NOMO-1 treated with dmso at 0.1 percent for 144 hours (cell line): ENCODE measurements at regions not wholly inside any gene's neighbourhood (a gene's known extent, or its start where the extent isn't known, plus 50 kb on each side); places are given as distances from the start of the nearest gene placed in this dataset.
"Not testable (repeated sequence)": the region's sequence is repeated elsewhere in the genome, so short reads cannot be mapped to it uniquely, and the experiment has no call there.

Source experiments
- DNase-seq: peaks from one replicate; lab custom pipeline; 2025; ENCODE audit not compliant: unreplicated experiment; lab: John Stamatoyannopoulos, UW

DNA sequence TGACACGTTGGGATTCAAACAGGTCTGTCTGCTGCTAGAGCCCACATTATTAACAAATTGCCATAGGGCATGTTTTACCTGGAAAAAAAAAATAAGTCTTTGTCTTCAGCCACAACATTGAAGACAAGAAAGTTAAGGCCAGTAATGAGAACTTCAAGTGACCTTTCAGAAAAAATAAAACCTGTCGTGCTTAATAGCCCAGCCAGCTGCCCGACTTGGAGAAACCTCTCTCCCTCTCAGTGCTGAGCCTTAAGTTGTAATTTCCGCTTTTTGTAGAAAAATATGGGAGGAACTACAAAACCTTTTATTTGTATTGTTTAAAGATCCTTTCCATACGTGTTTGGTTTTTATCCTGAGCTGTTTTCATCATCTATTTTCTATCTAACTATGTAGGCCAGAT is 454.3 kb upstream of the SLITRK6 start:
- not testable (repeated sequence) for DNase-seq

DNA sequence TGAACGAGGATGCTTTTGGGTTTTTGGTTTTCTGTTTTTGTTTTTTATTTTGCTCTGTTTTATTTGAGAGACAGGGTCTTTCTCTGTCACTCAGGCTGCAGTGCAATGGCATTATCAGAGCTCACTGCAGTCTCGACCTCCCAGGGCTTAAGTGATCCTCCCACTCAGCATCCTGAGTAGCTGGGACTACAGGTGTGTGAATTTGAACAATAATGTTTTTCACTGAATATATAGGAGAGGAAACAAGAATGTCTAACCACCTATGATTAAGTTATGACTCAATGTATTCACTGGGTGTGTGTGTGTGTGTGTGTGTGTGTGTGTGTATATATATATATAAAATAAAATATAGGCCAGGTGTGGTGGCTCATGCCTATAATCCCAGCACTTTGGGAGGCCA is 456.6 kb upstream of the SLITRK6 start:
- not testable (repeated sequence) for DNase-seq

DNA sequence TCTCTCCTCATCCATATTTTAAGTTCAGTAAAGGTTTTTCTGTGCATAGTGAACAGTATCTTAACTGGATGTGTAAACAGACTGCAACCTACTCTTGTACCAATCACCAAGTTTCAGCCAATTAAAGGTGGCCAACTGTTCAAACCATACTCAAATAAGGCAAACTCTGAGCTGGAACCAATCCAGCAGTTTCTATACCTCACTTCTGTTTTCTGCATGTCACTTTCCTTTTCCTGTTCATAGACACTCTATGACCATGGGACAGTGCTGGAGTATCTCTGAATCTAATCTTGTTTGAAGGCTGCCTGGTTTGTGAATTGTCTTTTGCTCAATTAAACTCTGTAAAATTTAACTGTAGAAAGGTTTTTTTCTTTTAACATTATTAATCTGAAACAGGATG is 470.3 kb upstream of the SLITRK6 start:
- DNase-seq: no peak

DNA sequence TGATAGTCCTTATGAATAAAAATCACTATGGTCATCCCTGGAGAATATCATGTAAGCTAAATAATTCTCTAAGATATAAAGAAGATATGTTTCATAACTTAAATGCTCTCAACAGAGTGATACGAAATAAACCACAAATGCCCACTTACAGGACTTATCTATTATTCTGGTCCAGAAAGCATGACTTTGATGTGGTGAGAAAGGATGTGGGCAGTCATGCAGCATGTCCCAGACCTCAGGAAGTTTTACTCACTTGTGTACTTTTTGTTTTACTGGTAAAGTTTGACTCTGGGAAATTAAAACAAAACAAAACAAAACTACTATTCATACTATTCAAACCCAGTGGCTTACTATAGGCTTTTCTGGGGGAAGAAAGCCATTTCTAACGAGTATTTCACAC is 483.2 kb upstream of the SLITRK6 start:
- no peak for DNase-seq

DNA sequence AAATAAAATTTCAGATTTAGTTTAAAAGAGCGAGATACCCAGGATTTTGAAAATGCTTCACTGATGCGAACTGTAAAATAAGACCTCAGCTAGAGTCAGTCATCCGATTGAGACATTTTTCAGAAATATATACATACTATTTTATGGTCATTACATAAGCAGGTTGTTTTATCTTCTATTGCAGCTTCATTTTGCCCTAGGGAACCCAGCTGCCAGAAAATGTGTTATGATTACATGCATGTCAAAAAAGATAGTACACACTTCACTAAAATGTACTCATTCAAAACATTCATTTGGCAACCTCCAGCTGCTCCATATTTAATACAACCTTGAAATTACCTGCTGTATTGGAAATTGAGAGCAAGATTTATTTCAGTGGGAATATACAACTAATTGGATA is 483.8 kb upstream of the SLITRK6 start:
- no peak for DNase-seq

DNA sequence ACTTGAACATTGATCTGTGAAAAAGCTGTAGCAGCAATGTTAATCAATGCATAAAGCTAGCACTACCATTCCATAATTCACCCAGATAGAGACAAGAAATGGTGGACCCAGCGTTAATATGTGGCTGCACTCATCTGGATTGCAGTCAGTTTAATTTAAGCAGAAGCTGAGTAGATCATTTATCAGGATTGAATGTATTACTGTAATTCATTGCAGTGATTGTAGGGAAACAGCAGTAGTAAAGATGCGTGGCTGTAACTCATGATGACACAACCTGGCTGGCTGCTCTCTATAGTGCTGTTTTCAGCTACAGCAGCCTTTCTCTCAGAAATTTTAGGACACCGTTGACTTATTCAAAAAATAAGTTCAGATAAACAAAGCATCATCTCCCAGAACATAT is 499.5 kb upstream of the SLITRK6 start:
- no peak for DNase-seq

DNA sequence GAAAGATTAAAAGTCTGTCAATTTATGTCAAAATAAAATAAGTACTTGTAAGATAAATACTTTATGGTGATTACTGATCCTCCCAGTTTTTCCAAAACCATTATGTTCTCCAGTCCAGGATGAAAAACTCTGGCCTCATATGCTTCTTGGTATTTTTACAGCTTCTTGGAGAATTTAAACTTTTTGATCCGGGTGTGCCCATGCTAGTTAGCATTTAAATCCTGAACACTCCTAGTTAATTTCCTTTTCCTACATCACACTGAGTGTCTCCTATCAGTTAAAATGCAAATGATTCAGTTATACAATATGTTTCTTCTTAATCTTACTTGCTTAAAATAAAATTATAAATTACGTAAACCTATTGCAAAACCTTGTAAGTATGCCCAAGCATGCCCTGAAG is 499.9 kb upstream of the SLITRK6 start:
- no peak for DNase-seq

DNA sequence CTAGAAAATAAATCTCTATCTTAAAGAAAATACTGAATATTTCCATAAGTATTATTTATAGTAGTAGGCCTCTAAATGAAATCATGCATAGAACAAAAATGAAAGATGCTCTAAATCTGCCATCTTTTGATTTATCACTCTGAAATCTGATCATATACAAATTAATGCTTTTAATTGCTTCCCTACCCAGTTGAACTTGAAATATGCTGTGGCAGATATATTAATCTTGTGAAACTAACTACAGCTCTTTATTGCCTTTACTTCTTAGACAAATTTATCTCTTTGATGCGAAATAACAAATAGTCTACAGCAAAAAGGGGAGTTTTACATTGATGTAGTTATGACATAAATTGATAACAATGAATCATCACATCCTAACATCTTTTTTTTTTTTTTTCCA is 510.7 kb upstream of the SLITRK6 start:
- no peak for DNase-seq

DNA sequence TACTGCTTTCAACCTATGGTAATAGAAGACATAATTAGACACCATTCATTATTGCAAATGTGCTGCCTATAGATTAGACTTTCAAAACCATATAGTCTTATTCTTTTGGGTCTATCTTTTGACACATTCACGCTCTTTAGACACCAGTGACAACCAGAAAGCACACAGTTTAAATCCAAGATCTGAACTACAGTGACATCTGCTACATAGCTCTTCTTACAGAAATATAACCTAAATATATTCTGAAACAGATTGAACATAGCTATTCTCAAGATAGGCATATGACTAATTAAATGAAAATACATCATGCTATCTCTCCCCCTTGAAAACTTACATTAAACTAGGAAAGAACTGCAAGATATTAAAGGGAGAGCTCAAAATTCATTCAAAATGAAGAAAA is 514.2 kb upstream of the SLITRK6 start:
- DNase-seq: no peak

DNA sequence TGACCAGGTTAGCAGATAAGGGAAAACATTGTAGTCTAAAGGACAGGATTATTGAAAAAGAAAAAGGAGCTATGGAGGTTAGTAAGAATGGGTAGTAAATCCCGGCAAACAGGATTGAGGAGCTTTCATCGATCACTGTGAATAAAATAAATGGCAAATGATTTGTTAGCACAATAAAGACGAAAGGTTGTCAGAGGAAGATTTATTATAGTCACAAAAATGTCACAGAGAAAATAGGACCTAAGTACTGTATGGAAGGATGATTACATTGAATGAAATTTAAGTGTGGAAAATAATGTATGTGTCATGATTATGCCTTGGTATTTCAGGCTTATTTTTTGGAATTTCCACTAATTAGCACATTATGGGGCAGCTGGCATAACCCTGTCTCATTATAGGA is 519.2 kb upstream of the SLITRK6 start:
- no peak for DNase-seq

DNA sequence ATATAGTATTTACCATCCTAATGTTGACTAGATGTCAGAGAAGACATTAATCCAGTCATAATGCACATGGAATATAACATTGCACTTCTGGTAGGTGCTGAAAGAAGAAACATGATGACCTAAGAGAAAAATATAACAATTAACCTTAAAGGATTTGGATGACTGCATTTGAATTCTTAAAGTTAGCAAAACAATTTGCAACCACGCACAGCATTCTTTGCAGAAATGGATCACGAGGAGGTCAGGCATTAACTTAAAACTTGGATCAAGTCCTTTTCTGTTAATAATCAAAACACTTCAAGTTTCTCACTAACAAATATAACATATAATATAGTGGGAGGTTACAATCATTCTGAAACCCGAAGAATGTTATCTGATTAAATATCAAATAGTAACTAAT is 525.0 kb upstream of the SLITRK6 start:
- no peak for DNase-seq

DNA sequence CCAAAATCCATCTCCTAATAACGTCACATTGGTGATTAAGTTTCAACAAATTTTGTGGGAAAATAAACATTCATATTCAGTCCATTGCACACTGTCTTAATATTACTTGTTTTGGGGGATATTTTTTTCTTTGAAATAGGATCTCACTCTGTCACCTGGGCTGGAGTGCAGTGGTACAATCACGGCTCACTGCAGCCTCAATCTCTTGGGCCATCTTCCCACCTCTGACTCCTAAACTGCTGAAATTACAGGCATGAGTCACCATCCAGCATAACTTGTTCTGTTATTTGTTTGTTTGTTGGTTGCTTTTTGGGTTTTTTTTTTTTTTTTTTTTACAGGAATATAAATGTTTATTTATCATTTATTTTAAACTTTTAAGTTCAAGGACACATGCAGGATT is 556.1 kb upstream of the SLITRK6 start:
- no peak for DNase-seq

DNA sequence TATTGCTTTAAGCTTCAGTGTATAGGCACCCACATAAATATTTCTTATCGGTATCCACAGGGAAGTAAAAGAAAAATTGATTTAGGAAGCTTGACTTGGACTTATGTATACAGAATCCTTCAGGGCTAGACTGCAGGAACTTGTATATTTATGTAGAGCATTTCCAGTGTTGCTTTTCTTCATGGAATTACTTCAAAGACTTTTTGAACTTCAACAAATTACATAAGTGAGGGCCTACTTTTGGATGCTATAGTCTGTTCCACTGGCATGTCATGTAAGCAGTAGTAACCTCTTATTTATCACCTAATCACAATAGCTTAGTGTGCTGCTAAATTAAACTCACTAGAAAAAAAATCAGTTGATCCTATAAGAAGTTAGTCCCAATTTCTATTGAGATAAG is 557.9 kb upstream of the SLITRK6 start:
- no peak for DNase-seq

DNA sequence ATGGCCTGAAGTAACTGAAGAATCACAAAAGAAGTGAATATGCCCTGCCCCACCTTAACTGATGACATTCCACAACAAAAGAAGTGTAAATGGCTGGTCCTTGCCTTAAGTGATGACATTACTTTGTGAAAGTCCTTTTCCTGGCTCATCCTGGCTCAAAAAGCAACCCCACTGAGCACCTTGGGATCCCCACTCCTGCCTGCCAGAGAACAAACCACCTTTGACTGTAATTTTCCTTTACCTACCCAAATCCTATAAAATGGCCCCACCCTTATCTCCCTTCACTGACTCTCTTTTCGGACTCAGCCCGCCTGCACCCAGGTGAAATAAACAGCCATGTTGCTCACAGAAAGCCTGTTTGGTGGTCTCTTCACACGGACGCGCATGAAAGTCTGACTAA is 564.5 kb upstream of the SLITRK6 start:
- DNase-seq: not testable (repeated sequence)

DNA sequence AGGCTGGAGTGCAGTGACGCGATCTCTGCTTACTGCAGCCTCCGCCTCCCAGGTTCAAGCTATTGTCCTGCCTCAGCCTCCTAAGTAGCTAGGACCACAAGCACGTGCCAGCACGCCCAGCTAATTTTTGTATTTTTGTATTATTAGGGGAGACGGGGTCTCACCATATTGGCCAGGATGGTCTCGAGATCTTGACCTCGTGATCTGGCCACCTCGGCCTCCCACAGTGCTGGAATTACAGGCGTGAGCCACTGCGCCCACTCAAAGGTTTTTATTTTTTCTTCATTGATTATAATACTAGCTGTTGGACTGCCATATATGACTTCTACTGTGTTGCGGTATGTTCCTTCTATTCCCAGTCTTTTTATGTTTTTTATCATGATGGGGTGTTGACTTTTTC is 569.7 kb upstream of the SLITRK6 start:
- no peak for DNase-seq

DNA sequence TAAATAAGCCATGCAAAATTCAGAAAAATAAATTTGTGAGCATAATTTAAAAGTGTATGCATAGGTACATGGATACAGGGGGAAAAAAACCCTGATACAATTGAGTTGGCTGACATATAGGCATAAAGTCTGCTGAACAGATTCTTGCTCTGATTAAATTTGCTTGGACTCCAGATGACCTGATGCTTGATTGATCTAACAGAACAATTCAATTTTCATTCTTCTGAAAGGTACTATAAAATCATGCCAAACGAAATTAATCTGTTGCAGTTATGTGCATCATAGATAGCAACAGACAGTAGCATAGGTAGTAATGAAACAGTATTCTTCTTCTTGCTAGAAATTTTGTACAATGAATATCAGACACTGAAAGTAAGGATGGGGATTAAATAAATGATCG is 578.2 kb upstream of the SLITRK6 start:
- DNase-seq: no peak

DNA sequence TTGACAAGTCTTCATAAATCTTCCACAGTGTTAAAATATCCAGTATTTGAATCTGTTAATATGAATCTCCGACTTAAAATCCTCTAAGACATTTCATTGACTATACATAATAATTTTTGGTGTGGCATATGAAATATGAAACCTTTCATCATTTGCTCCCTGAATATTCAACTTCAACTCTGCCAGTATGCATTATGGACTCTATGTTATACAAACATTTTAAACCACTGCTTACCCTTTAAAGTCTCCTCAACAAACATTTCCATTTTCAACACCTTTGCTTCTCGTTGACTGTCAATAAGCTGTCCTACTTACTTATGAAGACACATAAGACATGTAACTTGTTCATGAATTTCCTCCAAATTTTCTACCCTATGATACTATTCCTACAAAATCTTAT is 579.4 kb upstream of the SLITRK6 start:
- no peak for DNase-seq

DNA sequence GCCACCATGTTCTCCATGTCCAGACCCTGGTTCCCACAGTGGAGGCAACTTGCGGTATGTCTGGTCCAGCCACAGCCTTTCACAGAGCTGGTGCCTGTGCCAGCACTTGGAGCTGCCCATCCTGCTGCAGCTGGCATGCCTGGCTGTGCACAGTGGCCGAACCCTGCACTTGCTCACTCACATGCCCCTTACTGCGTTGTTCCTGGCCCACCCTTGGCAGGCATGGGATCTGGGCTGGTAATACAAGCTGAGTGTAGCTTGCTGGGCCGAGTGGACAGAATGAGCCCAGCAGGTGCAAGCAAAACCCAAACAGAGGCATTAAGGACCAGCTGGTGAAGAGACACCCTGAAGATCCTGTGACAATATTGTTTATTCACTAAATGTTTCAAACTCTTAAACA is 583.9 kb upstream of the SLITRK6 start:
- DNase-seq: no peak

DNA sequence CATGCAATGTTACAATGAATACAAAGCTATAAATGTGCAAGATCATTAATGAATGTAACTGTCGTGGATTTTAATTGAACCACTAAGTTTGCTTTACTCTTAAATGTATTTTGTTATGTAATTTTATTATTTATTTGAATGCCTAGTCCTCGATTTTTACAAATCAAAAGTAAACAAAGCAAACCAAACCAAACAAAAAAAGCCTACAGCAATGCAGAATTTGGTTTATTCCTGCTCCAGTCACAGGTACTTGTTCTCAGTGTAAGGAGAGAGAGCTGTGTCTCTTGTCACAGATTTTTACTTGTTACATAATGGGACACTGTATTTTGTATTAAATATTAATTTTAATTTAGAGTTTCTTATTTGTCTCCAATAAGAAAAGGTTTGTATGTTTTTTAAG is 584.3 kb upstream of the SLITRK6 start:
- DNase-seq: no peak

DNA sequence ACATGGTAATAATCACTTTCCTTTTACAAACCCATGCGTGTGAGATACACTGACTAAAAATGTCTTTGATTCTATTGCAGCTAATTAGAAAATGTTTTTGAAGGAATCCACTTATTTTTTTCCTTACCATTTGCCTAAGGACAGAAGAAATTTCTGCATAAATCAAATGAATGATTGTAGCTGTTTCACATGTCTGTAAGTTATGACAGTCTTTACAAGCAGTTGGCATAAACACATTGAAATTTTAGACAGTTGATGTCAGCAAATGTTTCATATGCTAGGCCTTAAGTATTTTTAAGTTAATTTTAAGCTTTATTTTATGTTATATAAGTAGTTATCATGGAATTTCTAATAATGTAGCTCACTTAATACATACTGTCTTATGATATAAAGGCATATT is 598.4 kb upstream of the SLITRK6 start:
- no peak for DNase-seq

DNA sequence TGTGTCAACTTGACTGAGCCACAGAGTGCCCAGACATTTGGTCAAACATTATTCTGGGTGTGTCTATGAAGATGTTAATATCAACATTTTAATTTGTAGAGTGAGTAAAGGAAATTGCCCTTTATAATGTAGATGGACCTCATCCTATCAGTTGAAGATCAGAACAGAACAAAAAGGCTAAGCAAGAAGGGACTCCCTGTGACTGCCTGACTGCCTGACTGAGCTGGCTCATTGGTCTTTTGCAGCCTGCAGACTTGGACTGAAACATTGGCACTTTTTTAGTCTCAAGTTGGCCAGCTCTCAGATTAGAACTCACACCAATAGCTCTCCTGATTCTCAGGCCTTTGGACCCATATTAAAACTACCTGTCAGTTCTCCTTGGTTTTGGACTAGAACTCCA is 600.4 kb upstream of the SLITRK6 start:
- DNase-seq: no peak

DNA sequence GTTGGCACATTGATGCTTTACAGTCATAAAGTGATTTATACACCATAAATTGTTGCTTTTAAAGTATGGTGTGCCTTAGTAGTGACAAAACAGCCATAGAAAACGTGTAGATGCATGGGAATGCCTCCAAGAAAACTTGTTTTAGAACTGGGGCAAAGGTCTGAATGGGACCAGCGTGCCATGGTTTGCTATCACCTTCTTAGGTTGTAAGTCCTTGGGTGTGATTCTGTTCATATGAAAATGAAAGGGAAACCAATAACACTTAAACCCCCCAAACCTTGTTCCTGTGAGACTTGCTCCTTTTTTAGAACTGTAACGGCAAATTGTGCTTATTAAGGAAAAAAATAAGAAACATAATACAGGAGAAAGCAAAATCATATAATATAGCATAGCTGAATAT is 603.3 kb upstream of the SLITRK6 start:
- DNase-seq: no peak

DNA sequence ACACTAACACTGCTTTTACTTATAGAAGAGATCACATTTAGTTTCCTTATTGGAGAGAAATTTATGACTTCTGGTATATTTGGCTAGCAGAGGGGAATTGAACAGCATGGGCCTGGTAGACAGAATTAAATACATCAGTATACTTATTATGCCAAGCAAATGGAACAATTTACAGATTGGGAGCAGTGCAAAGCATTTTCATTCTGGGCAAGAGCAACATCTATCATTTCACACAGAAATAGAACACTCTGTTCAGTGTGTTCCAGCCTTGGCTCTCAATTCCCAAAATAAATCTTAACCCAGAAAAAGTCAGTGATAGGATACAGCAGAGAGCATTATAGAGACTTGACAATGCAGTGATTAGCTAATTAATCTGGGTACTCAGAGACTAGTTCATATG is 604.0 kb upstream of the SLITRK6 start:
- DNase-seq: no peak
